ENCODE measurements at regions not wholly inside any gene's neighbourhood (a gene's known extent, or its start where the extent isn't known, plus 50 kb on each side); places are given as distances from the start of the nearest gene placed in this dataset.
"Not testable (repeated sequence)": the region's sequence is repeated elsewhere in the genome, so short reads cannot be mapped to it uniquely, and the experiment has no call there.

DNA sequence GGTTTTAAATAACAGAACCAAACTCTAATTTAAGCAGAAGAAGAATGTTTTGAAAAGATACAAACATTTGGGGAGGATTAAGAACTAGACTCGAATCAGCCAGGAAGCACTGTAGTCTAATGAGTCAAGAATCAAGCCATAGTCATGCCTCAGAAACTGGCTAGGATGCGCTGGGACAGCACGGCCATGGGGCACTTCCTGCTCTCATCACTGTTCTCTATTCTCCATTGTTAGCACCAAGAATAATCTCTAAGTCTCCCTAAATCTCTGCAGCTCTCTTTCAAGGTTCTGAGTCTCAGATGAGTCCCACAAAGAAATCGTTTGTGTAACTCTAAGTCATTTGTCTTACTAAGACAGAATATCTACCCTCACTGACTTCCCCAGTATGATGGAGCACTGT lies 399.0 kb upstream of the KCNMB2 start:
- no peak for DNase-seq

DNA sequence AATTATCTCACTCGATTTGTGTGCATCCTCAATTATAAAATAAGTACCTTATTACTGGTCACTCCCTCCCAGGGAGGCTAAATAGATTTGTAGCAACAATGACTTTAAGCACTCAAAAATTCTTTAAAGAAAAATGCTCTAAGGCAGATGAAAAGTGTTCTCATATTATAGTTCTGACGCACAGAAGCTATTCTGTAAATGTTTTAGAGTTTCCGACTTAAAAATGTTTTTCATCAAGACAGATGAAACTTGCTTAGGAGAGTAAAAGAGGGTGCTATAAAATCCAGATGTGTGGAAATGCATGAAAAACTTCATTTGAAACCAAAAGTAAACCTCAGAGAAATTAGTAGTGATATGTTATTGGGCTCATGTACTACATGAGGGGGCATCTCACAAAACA lies 398.4 kb upstream of the KCNMB2 start:
- DNase-seq, result no peak

DNA sequence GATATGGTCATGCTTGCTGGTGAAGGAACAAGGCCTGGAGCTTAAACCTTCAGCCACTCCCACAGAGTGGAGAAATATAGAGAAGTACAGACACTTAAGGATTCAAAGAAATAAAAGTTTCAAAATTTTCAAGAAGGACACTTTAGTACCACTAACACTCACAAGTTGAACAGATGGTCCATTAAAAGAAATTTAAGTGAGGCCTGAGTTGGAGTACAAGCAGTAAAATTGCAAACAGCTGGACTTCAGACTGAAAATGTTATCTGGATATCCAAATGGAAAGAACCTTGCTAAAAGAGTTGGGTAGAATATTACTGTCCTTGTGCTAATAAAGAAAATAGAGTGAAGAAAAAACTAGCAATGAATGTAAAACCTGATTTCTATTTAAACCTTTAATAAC lies 397.1 kb upstream of the KCNMB2 start:
- no peak for DNase-seq

DNA sequence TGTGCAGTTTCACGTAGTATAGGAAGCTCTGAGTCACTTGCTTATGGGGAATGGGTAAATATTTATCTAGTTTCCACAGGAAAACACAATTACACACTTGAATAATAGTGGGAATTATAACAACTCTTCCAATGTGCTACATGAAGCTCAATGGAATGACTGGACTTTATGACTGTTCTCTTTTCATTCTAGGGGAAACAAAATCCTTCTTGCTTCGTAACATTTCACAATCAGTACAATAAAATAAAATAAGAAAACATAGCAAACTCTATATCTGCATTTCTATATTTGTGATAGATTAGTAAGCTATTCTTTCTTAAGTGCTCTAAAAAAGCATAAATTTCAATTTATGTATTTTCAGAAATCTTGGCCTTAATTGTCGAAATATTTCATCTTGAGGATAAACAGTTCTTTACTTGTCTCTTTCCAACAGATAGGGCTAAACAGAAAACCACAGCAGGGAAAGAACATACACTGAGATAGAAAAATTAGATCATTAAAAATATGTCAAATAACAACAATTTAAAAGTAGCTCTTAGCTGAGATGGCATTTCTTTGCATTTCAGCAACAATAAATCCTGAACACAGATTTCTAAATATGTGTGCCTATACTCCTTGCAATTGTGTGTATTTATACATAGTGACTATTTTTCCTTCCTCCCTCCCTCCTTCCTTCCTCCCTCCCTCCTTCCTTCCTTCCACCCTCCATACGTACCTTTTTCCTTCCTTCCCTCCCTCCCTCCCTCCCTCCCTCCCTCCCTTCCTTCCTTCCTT lies 395.5 kb upstream of the KCNMB2 start:
- DNase-seq, result no peak

DNA sequence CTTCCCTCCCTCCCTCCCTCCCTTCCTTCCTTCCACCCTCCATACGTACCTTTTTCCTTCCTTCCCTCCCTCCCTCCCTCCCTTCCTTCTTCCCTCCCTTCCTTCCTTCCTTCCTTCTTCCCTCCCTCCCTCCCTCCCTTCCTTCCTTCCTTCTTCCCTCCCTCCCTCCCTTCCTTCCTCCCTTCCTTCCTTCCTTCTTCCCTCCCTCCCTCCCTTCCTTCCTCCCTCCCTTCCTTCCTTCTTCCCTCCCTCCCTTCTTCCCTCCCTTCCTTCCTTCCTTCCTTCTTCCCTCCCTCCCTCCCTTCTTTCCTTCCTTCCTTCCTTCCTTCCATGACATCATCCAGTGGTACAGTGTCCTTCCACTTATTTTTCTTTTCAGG lies 394.9 kb upstream of the KCNMB2 start:
- not testable (repeated sequence) for DNase-seq

DNA sequence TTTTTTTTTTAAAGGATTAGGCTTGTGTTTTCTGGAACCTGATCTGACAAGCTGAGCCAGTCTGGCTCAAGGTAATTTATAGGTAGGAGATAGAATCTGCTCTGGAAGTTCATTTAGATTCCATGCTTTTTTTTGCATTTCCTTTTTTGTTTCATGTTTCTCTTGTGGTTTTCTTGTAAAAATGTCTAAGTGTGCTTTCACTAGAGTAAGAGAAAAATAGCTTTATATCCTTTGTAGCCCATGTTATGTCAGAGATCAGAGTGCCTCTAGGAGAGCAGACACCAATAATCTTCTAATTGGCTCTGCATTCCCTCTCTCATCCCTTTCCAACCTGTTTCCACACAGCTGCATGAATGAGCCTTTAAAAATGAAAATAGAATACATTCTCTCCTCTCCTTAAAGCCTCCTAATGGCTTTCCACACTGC lies 389.8 kb upstream of the KCNMB2 start:
- DNase-seq, result peak; percentile 23

DNA sequence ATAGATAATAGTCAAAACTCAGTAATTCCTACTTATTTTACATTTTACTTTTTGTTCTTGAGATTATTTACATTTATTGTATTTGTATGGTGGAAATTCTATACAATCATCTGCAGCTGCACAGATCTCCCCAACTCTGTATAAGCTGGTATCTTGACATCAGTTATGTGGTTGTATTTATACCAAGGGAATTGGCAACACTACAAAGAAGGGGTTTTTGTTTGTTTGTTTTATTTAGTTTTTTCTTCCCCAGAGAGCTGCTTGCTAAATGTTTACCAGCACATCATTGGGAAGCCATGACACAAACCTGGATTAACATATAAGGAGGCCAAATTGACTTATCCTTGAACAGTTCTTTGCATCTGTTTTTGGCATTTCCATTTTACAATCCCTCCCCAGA lies 389.2 kb upstream of the KCNMB2 start:
- DNase-seq, result no peak

DNA sequence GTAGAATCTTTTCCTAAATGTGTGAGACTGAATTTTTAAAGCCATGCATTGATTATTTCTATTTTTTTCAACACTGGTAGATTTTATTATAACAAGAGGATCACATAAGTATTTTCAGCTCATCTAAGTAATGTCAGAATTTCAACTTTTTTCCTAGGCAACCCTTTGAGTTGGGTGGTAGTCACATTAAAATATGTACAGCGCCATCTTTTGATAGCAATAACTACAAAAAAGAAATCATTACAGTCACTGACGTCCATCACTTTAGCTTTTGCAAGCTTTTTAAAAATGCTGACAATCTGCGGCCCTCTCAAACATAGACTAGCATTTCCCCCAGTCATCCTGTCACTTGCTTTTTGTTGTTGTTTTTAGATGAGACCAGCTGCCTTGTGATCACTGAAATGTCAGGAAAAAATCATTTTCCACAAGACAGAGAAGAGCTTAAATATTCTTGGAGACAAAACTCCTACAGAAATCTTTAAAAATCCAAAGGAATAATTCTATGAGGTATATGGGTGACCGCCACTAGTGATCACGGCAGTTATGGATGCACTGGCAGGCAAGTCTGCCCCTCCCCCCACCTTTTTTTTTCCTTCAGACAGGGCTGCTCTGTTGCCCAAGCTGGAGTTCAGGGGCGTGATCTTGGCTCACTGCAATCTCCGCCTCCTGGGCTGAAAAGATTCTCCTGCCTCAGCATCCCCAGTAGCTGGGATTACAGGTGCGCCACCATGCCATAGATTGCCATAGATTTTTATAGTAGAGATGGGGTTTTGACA lies 384.0 kb upstream of the KCNMB2 start:
- no peak for DNase-seq

DNA sequence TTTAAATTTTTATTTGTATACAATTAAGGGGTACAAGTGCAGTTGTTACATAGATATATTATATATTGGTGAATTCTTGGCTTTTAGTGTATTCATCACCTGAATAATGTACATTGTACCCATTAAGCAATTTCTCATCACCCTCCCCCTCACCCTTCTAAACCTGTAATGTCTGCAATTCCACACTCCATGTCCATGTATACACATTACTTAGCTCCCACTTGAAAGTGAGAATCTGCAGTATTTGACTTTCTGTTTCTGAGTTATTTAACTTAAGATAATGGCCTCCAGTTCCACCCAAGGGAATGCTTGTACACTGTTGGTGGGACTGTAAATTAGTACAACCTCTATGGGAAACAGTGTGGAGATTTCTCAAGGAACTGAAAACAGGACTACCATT lies 383.2 kb upstream of the KCNMB2 start:
- DNase-seq, result no peak

DNA sequence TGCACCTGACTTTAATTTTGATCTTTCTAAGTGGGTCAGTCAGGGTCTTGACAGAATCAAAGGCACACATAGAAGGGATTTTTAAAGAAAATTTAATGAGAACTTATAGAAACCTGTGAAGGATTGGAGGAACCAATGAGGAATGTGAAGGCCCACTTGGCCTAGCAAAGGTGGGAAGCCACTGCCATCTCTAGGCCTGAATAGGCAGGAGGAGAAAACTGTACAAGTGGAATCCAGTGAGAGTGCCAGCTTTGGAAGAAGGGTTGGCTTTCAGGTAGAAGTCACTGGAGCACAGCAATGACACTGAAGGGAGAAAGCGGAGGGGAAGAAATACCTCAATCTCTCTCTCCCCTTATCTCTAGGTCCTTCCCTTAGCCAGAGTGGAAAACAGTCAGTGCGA lies 380.7 kb upstream of the KCNMB2 start:
- no peak for DNase-seq

DNA sequence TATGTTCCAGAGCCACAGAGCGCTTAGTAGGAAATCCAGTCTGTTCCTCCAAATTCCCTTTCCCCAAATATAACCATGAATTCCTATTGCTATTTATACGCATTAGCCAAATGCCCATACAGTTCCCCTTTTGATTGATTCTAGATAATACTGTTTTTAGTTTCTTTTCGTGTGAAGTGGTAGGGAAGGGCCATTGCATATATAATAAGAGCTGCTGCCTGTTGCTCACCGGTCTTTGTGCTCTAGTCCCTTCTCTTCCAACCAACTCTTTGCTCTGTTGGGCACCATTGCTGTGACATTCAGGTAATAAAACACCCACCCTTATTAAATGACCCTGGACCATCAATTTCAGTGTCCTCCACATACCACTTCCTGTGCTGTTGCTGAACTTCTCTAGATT lies 379.9 kb upstream of the KCNMB2 start:
- no peak for DNase-seq

DNA sequence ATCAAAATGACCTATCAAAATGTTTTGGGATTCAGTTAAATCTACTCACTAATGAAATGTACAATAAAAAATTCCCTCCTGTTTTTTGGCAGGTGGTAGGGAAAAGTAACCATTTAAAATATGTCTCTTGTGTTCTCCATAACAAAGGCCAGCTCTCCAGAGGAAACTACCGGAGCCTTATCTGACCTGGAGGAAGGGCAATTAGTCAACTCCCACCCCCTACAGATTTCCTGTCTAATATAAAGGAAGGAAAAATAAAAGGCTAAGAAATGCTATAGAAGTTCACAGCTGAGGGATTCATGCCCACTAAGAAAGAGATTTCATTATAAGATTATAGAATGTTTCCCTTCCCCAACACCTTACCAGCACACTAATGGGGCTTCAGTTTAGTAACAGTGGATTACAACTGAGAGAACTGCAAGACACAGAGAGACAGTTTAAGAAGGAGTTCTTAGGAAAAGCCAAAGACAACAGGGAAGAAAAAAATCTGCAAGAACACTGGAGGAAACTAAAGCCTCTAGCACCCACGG lies 376.5 kb upstream of the KCNMB2 start:
- no peak for DNase-seq

DNA sequence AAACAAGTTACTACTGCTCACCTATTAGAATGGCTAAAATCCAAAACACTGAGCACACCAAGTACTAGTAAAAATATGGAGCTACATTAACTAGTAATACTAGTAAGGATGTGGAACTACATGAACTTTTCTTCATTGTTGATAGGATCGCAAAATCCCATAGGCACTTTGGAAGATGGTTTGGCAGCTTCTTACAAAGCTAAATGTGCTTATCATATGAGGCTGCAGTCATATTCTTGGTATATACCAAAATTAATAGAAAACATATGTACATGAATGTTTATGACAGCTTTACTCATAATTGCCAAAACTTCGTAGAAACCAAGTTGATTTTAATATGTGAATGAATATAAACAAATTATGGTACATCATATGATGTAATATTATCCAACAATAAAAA lies 366.8 kb upstream of the KCNMB2 start:
- DNase-seq, result no peak

DNA sequence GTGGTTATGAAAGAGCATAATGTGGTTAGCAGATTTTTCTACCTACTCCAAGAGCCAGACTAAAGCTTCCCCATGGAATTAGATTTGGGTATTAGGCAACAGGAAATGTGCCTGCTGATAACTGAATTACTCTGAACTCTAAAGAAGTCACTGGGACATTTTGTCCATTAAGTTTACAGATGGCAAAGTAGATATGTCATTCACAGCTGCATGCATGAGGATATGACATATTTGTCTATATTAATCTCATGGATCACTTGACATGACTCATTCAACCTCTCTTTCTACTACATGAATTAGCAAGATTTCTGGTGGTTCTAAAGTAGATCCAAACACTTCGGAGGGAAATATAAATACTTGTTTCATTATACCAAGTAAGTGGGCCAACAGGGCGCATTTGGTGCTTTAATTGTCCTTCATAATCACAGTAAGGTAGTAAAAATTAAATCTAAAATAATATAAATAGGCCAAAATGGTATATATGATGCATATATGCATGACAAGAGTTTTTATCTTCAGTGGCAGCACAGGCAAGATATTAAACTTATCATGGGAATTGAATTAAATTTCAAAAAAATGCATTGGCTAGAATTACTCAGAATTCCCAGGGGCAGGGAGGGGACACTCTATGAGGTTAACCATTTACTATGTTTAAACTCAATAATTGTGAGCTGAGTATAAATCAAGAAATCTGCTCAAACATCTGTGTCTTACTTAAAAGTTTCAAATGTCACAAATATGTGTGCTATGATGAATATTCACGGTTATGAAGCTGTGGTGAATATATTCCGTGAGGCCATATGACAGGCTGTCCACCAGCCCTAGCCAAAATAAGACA lies 365.3 kb upstream of the KCNMB2 start:
- DNase-seq, result peak; percentile 24

DNA sequence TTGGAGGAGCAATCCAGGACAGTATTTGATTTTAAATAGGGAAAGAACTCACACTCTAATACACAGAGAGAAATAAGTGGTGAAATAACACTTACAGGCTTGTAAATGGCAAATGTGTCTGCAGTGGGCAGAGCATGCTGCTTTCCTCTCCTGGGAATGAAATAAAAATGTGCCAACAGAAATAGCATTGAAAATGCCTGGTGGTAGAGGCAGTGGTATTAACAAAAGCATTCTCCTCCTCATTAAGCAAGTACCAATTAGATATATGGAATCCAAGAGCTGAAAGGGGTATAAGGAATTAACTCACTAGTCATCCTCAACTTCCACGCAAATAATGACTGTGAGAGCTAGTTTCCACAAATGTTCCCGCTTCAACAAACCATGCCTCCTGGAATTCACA lies 364.1 kb upstream of the KCNMB2 start:
- no peak for DNase-seq

DNA sequence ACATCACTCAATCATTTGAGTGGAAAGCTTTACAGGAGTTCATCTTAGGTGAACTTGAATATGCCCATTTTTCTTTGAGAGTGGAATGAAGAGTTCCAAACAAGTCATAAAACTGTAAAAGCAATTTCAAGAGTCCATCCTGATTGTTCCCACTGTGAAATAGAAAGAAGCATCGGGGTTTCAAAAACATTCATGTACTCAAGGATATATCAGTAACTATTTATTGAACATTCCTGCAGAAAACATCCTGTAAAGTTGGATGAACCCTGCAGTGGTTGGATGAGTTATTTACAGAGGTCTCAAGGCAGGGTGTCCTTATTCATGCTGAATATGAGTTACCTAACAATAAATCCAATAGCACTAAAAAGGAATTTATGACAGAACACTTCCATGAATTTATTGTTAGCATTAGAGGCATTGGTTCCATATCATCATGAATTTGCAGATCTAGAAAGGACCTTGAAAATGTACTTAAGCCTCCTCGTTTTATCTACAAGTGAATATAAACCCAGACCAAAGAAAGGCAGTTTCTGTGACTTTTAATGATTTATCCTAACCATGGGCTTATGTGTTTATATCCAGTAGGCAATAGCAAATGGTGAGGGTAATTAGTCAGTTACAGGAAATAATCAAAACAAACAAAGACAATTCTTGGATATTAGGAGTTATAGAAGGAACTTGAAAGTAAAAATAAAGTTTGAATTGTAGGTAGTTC lies 361.9 kb upstream of the KCNMB2 start:
- no peak for DNase-seq

DNA sequence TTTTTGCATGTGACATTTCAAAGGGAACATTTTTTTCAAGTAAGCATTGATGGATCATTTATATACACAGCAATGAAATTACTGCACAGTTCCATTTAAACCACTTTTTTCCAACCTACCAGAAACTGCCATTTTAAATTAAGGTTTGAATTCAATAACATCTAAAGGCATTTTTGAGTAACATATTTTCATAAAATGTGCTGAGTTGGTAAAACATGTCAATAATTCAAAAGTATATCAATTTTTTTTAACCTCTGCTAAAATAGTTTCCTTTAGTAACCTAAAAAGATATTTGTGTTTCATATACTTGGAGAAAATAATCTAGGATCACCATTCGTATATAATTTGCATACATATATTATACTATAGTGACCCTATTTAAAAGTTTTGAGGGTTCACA lies 355.1 kb upstream of the KCNMB2 start:
- no peak for DNase-seq

DNA sequence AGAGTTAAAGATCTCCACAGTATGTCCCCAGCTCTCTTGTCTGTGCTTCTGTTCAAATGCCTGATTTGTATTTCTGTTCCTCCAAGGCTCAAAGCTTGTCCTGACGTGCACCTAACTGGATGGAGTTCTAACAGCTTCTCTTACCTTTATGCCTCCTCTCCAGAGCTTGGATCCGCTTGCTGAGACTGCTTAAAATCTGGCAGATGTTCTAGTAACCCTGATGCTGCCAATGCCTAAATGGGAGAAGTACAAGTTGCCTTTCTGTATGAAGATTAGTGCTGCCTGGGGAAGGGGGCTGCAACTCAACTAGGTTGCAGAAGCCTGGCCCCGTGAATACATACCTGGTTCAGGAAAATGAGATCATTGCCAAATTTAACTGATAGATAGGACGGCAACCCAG lies 354.5 kb upstream of the KCNMB2 start:
- no peak for DNase-seq

DNA sequence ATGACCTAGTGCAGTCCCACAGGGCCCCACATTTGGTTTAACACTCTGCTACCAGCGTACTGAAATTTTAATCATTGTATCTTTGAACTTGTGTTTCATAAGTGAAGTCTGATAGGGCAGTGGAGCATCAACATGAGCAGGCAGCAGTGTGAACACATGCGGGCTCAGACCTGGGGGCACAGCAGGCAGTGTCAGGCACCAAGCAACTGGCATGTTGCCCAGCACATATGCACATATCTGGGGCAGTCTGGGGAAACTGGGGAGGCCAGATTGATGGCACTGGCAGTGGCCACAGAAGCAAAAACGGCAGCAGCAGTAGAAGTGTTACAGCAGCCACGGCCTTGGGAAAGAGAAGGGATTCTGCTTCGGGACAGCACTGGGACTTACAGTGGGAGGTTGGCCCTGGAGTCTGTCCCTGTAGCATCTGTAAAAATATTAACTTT lies 353.9 kb upstream of the KCNMB2 start:
- DNase-seq, result no peak

DNA sequence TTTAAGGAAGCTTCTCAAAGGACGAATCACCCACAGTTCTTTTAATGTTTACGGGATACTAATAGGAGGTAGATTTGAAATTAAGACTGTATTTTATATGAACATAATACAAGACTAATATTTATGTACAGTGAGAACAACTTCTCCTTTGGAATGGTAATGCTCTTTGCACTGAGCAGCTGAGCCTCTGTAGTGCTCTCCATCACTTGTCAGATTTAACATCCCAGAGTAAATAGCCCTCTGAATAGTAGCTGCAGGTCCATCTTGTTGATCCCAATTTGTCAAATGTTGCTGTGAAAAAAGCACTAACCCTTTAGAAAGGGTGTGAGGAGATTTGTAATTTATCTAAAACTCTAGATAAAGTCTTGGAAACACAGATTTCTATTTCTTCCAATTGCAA lies 351.4 kb upstream of the KCNMB2 start:
- DNase-seq, result no peak

DNA sequence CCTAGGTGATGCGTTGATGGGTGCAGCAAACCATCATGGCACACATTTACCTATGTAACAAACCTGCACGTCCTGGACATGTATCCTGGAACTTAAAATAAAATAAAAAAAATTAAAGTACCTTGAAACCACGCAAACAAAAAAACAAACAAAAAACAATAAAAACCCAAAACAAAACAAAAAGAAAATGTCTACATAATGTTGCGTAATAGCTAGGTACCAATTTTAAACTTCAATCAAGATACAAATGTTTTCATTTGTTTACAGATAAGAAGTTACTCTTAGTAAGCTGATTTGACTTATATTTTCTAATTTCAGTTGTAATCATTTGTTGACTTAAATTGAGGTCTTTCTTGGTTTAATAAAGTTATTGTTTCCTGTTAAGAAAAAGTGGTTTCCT lies 349.6 kb upstream of the KCNMB2 start:
- no peak for DNase-seq

DNA sequence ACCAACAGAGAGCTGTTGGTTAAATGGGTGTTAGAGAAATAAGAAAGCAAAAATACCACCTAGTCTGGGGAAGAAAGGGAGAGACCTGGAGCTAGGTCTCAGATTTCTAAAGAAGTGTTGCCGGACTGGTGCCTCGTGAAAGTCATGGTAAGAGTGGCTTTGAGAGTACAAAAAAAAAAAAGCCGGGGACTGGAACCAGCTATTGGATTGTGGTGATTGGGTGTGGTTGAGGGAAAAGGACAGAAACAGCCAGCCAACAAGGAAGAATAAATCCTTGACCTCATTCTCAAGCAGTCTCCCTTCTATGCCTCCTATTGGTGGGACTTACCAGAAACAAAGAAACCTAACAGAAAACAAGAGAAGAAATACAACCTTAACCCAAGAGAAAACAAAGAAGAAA lies 346.4 kb upstream of the KCNMB2 start:
- no peak for DNase-seq

Data from hindlimb muscle (tissue), 1 donor.